Activated CD4-positive, alpha-beta T cell treated with anti-CD3 and anti-CD28 coated beads, Interleukin-10, Interleukin-2, amounts not matched to agents 100 ng/mL and 50 ng/mL, durations not matched to agents 16 hours and 8 hours (primary cell): ENCODE measurements at regions not wholly inside any gene's neighbourhood (a gene's known extent, or its start where the extent isn't known, plus 50 kb on each side); places are given as distances from the start of the nearest gene placed in this dataset.
"Not testable (repeated sequence)": the region's sequence is repeated elsewhere in the genome, so short reads cannot be mapped to it uniquely, and the experiment has no call there.

Source experiments
- DNase-seq: peaks from one replicate; pipeline ENCODE4 v3.0.0-alpha.2; 2020

DNA sequence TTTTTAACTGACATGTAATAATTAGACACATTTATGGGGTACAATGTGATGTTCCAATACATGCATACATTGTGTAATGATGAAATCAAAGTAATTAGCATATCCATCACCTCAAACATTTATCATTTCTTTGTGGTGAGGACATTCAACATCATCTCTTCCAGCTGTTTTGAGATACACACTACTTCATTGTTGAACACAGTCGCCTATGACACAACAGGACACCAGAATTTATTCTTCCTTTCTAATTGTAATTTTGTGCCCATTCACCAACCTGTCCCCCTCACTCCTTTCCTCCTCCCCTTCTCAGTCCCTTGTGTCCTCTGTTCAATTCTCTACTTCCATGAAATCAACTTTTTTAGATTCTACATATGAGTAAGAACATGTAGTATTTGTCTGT lies 113.4 kb upstream of the CBLB start:
- DNase-seq: no peak

- no peak for DNase-seq
These were observed 116.0 kb upstream of the CBLB start for GRCh38 chr3:105984837-105985236.

GRCh38 chr3:105986343-105986742 lies 117.5 kb upstream of the CBLB start:
- not testable (repeated sequence) for DNase-seq

DNA sequence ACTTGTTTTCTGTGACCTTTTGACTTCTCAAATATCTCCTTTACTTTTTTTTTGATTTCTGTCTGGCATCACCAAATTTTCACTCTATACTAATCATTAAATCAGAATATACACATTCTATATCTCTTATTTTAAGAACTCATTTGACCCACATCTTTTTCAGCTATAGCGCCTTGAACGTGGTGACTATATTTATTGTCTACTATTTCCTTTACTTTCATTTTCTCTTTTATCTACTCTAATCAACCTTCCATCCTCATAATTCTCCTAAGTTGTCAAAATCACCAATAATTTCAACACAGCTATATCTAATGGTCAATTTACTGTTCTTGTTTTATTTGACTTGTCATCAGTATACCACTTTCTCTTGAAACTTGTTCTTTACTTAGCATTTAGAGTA lies 119.0 kb upstream of the CBLB start:
- no peak for DNase-seq

DNA sequence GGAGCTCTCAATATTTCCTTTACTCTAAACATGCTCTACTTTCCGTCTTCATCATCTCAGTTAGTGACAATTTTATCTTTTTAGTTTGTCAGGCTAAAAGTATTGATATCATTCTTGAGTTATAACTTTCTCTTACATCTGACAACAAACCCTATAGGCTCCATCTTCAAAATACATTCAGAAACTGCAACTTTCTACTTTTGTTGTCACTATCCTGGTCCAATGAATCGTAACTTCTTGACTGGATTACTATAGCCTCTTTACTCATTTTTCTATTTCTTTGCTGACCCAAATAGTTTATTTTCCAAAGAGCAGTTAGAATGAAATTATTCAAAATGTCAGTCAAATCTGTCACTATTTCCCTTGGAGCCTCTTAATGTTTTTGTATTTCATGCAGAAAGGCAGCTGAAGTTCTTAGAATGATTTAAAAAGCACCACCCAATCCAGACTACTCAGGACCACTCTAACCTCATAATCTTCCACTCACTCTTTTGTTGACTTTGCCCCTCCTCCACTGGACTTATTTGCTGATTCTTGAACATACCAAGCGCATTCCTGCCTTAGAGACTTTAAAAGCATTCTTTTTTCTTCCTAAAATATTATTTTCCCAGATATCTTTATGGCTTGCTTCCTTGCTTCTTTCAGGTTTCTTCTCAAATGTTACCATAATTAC lies 119.9 kb upstream of the CBLB start:
- DNase-seq: no peak

DNA sequence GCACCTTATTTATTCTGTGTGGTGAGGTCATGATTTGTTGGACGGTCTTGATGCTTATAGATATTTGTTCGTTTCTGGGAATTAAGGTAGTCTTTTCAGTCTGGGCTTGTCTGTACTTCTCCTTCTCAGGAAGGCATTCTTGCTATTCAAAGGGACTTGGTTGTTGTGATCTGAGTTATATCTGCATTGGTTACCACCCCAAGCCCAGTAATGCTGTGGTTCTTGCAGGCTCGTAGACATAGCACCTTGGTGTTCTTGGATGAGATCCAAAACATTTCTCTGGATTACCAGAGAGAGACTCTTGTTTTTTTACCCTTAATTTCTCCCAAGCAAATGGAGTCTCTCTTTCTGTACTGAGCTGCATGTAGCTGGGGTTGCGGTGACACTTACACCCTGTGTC lies 128.0 kb upstream of the CBLB start:
- DNase-seq: no peak

DNA sequence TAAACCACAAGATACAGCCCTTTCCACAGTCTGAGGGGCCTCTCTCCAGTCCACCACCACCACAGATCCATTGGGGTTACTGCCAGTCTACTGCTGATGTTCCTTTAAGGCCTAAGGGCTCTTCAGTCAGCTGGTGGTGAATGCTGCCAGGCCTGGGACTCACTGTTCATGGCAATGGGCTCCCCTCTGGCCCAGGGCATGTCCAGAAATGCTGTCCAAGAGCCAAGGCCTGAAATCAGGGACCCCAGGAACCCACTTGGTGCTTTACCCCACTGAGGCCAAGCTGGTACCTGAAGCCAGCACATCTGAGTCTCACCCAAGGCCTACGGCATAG lies 128.6 kb upstream of the CBLB start:
- DNase-seq: no peak

DNA sequence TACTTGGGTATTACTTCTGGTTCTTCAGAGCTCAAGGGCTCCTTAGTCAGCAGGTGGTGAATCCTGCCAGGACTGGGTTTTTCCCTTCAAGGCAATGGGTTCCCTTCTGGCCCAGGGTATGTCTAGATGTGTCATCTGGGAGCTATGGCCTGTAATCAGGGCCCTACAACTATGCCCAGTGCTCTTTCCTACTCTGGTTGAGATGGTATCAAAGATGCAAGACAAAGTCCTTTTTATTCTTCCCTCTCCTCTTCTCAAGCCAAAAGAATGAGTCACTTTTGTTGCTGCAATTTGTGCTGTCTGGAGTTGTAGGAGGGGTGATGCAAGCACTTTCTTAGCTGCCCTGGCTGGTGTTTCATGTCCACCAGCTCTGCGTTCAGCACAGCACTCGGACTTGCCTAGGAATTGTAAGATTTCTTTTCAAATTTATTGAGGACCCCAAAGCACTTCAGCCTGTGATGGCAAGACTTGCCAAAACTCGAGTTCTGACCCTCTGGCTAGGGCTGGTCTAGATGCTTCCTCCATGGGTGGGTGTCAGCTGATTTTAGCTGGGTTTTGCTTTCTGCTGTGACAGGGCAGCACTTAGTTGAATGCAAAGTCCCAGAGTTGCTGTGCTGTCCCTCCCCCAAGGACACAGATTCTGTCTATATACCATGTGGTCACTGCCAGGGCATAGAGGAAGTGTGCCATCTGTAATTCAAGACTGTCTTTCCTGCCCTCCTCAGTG lies 129.2 kb upstream of the CBLB start:
- no peak for DNase-seq

- DNase-seq: no peak
These were observed 131.0 kb upstream of the CBLB start for GRCh38 chr3:105999856-106000255.

- DNase-seq: no peak
These were observed 133.1 kb upstream of the CBLB start for GRCh38 chr3:106001923-106002322.

DNA sequence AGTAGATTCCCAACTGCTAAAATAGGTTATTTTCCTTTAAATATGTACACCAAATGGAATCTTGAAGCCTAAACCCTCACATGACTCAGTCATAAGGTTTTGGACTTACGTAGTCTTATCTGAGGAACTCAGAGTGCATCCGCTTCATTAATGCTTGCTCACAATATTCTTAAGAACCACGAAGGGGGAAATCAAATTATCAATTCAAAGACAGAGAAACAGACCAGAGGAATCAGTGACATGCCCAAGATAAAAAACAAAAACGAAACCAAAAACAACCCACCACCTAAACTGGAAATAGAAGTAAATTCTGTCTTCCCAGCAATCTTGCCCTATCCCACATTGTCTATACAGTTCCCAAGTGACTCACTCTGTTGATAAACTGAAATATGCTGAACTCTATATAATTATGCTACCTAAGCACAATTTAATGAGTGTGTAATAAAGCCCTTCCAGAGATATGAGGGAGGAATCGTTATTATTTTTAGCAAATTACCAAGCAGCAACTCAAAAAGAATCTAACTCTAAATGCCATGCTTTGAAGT lies 135.4 kb upstream of the CBLB start:
- peak; percentile 38 for DNase-seq

DNA sequence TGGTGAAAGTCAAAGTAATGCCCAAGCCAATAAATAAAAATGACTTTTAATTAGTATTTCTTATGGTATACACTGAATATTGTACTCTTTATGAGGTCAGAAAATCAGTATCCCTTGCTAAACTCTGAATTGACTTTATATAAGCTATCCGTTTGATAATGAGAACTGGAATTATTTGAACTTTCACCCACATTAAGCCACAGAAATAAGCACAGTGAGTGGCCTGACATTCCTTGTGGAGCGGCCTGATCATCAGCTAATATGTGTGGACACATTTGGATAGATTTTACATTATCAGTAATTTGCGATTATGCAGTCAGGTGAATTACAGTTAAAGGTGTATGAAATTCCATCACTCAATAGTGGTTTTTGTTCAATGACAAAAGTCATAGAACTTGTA lies 136.0 kb upstream of the CBLB start:
- no peak for DNase-seq

DNA sequence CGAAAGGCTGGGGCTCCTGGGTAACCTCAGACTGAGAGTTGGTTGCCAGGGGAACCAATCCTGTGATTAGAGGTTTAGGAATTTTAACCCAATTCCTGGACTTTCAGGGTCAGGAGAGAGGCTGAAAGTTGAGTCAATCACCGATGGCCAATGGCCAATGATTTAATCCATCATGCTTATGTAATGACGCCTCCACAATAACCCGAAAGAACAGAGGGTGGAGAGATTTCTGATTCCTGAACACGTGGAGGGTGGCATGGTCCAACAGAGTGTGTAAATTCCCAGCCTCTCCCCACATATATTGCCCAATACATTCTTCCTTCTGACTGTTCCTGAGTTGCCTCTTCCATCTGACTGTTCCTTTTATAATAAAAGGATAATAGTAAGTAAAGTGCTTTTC lies 137.2 kb upstream of the CBLB start:
- DNase-seq: no peak

DNA sequence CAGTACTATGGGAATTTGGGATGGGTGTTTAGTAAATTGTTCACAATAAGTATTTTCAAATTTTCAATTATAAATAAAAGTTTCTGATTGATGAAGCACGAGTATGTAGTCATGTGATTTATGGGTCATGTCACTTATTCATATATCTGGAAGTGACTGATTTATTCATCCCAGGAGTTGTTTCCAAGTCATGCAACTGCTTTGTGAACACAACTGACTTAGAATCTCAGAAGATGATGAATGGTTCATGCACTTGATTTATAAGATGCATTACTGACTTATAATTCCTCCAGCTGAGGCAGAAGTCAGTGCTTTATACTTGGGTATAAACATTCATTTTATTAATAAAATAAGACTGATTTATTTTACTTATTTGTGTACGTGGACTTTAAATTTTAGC lies 137.8 kb upstream of the CBLB start:
- no peak for DNase-seq

GRCh38 chr3:106007512-106007911 lies 138.7 kb upstream of the CBLB start:
- no peak for DNase-seq

DNA sequence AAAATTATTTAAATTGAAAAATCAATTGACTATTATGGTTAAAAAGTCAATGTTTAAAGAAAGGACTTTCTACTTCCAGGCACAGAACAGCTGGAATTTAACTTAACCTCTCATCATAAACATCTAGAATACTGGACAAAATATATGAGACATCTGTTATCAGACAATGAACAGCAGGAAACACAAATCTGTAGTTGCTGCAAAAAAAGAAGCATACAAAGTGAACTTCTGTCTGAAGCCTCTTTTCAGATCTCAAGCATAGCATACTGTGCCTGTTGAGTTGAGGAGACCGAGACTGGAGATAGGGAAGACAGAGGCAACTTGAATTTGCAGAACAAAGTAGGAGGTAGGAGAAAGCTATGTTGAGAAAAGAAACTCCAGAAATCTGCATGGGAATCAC lies 140.0 kb upstream of the CBLB start:
- no peak for DNase-seq

- DNase-seq: peak; percentile 64
These were observed 142.0 kb upstream of the CBLB start for GRCh38 chr3:106010829-106011228.

- DNase-seq: peak; percentile 6
These were observed 145.2 kb upstream of the CBLB start for GRCh38 chr3:106013971-106014370.

GRCh38 chr3:106014518-106014917 lies 145.7 kb upstream of the CBLB start:
- no peak for DNase-seq

- no peak for DNase-seq
These were observed 146.2 kb upstream of the CBLB start for GRCh38 chr3:106014971-106015370.

GRCh38 chr3:106018102-106018501 lies 149.3 kb upstream of the CBLB start:
- DNase-seq: no peak

DNA sequence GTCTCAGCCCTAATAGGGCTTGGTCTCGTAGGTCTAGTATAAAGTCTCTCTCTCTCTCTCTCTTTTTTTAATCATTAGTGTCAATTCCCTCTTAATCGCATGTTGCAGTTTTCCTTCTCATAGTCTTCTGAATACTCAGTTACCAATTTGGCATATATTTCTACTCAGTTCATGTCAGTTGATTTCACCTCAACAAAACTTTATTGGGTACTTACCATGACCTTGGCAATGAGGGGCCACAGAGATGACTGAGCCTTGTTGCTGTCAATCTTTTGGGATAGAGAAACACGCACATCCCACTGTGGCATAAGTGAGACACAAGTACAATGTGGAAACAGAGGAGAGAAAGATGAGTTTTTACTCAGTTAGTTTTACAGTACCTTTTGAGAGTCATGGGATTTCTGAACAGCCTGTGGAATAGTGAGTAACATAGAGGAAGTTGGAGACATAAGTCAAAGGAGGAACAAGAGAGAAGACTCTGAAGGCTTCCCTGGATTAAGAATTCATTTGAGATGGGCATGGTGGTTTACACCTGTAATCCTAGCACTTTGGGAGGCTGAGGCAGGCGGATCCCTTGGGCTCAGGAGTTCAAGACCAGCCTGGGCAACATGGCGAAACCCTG lies 150.2 kb upstream of the CBLB start:
- DNase-seq: no peak

GRCh38 chr3:106022913-106023312 lies 154.1 kb upstream of the CBLB start:
- DNase-seq: no peak

DNA sequence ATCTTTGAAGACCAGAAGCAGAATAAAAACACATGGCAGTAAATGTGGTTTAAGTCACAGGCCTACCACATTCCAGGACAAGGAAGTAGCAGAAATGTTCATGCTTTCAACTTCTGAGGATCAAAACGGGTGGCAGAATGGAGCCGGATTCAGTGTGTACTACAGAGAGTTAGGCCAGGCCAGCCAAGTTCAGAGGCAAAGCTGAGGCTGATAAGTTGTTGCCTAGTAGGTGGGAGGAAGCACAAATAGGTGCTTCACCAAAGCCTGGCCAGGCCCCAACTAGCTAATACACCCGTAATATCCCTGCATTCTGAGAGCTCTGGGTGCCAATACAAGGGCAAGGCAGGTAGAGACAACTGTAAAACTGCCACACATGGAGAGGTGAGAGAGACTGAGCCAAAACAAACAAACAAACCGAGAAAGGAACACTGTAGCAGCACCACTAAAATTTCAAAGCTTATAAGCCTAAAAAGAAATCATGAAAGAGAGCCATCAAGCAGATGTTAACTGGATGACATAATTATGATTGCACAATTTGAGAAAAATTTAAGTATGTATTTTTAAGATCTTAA lies 156.4 kb upstream of the CBLB start:
- no peak for DNase-seq
